Activated CD4-positive, alpha-beta T cell treated with anti-CD3 and anti-CD28 coated beads for 4 hours (primary cell): ENCODE measurements at regions not wholly inside any gene's neighbourhood (a gene's known extent, or its start where the extent isn't known, plus 50 kb on each side); places are given as distances from the start of the nearest gene placed in this dataset.
"Not testable (repeated sequence)": the region's sequence is repeated elsewhere in the genome, so short reads cannot be mapped to it uniquely, and the experiment has no call there.

Source experiments
- DNase-seq, 2 donors: peaks; one replicate each; pipeline ENCODE4 v3.0.0-alpha.2; 2020

DNA sequence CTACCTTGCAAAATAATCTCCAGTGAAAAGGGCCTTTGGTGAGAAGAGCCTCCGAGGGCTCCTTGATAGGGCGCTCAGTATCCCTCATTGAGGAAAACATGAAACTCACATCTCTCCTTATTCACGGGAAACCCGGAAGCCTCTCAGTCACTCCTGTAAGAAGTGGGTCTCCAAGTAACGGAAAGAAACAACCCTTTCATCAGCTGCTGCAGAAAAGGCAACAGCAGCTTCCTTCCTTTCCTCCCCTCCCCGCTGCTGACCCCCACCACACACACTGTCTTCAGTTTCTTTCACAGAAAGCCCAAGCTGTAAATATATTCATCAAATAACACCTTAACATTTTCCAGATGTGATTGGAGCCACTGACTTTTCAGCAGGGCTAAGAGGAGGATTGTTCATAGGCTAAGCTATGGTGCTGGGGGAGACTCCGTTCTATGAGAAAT lies 81.4 kb downstream of the C9orf152 start:
- DNase-seq: no peak

GRCh38 chr9:110126986-110127864 lies 80.7 kb downstream of the C9orf152 start:
- no peak for DNase-seq

DNA sequence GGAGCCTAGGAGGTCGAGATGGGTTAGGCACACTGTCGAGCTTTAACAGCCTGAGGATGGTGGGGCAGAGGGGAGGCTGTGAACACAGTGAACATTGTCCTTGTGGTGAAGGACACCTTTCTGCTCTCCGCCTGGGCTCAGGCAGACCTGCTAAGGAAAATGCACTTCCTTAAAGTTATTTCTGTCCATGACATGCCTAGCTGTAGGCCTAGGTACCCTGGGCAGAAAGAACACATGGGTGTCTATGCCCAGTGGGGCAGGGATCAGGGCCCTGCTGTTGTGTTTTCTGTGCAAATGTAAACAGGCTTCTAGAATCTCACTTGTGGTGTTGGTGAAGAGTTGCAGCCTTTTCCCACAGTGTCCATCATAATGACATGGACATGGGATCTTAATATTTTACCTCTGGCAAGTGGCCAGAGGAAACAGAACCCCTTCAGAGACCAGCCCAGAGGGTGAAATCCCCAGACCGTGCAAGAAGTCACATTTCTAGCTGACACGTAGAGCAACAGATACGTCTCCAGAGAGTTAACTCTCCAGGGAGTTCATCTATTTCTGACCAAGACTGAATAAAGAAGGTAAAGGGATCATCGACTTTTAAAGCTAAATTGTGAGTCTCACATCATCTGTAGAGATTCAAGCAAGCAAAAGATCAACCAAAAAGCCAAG lies 79.2 kb downstream of the C9orf152 start:
- no peak for DNase-seq

DNA sequence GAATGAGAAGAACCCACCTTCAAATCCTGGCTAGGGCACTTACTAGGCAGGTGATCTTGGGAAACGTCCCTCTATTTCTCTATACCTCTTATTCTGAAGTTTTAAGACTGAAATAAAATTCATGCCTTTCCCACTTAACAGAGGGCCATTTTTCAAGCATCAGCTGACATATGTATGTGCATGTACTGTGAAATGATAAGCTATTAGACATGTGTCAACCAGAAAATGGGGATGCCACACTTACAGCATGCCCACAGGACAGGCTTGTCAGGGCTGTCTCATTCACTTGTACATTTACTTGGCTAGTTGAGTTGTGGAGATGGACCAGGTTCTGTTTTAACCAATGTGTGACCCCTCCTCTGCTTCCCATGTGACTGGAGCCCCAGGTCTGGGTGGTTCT lies 78.5 kb downstream of the C9orf152 start:
- no peak for DNase-seq

GRCh38 chr9:110130211-110130610 lies 77.7 kb downstream of the C9orf152 start:
- no peak for DNase-seq

GRCh38 chr9:110130791-110131416 lies 77.1 kb downstream of the C9orf152 start:
- DNase-seq: no peak

- no peak for DNase-seq
These were observed 76.5 kb downstream of the C9orf152 start for GRCh38 chr9:110131499-110131898.

- DNase-seq: not testable (repeated sequence)
These were observed 75.4 kb downstream of the C9orf152 start for GRCh38 chr9:110132531-110132930.

DNA sequence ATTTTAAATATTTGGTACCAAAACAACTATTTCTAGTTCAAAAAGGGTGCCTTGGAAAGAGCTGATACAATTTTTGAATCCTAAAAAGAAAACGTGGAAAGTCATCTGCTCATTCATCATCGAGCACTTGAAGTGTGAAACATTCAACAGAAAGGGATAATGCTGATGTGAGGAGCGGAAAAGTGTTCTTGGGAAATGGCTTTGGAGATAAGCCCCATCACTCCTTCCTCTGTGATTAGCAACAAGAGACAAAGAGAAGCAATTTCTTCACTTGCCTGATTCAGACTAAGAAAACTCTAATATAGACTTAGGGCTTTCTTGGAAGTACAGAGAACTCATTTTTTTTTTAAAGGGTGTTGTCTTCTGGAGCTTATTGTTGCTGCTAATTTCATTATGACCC lies 74.9 kb downstream of the C9orf152 start:
- DNase-seq: no peak

DNA sequence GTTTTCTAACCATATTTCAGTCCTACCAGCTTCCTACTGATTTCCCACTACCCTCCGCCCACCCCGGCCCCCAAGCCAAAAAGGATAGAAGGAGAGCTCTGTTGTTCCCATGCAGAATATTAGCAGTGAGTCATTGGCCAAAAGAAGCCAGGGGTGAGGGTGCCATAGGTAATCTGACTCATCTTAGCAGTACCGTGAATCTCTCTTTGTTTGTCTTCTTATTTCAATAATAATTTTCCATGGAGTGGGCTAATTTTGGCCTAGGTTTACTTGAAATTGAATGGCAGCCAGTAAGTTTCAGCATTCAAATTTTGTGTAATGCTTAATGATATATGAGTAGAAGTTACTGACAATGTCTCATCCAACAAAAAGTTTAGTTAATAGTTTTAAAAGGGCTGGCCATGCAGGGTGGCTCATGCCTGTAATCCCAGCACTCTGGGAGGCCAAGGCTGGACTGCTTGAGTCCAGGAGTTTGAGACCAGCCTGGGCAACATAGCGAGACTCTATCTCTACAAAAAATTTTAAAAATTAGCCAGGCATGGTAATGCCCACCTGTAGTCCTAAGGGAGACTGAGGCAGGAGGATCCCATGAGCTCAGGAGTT lies 74.2 kb downstream of the C9orf152 start:
- no peak for DNase-seq

DNA sequence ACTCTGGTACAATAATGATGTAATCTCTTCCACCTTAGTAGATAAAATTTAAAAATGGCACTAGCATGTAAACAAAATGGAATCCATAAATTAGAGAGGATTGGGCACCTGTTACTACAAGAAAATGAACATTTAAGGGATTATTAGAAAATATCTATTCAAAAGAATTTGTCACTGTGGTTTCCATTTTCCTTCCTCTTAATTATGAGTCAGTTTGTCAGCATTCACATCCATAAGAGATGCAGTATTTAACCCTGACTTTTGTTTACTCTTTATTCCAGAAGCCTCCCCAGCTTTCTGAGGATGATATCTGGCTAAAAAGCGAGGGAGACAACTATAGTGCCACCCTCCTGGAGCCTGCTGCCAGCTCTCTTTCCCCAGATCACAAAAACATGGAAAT lies 72.1 kb downstream of the C9orf152 start:
- DNase-seq: no peak

- no peak for DNase-seq
These were observed 71.2 kb downstream of the C9orf152 start for GRCh38 chr9:110136802-110137201.

DNA sequence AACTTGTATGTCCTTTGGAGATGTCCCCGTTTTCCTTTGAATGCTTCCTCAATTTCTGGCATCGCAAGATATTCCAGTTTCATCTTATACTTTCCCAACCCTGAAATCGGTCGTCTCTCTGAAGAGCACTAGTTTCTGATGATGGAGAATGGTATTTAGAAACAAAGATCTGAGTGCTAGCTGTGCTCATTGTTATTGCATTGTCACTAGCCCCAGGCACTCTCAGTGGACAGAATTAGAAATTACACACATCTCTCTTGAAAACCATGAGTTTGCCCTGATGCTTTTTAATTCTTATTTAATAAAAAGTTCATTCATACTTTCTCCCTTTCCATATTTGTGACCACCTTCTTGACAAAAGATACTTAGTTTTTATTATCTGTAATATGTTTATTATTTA lies 67.7 kb downstream of the C9orf152 start:
- no peak for DNase-seq

- no peak for DNase-seq
These were observed 66.6 kb downstream of the C9orf152 start for GRCh38 chr9:110141227-110141793.

GRCh38 chr9:110142253-110142652 lies 65.7 kb downstream of the C9orf152 start:
- no peak for DNase-seq

DNA sequence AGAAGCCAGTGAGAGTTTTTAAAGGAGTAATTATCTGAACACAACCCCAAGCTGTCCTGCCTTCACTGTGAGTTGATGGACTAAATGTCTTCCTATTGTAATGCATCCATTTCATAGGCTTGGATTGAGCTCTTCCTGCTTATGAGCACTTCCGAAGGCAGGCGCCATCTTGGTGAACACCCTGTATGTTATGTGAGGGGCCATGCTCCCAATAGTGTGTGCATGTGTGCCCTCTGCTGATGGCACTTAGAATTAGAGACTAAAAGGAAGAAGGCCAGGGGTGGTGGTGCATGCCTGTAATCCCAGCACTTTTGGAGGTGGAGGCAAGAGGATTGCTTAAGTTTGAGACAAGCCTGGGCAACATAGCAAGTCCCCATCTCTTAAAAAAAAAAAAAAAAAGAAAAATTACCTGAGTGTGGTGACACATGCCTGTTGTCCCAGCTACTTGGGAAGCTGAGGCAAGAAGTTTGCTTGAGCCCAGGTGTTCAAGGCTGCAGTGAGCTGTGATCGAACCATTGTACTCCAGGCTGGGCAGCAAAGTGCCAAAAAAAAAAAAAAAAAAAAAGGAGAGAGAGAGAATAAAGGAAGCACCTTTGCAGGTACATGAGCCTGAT lies 65.0 kb downstream of the C9orf152 start:
- DNase-seq: no peak

DNA sequence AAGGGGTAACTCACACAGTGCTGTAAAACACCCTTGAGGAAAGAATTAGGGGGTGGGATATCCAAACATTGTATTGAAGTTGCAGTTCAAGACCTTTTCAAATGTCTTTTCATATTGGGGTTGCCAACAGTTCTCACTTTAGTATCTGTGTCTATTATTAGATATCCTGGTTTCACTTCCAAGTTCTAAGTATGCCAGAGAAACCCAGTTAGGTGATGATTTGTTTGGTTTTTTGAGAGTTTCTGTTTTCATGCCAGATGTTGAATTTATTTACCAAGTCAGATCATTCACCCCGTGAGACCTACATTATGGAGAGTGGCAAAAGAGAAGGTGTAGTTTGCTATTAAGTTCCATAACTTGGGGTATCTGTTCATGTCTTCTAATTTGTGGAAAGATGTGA lies 64.5 kb downstream of the C9orf152 start:
- DNase-seq: no peak

- peak in 1 of 2 donors; percentile 22 for DNase-seq
These were observed 63.9 kb downstream of the C9orf152 start for GRCh38 chr9:110143950-110144545.

DNA sequence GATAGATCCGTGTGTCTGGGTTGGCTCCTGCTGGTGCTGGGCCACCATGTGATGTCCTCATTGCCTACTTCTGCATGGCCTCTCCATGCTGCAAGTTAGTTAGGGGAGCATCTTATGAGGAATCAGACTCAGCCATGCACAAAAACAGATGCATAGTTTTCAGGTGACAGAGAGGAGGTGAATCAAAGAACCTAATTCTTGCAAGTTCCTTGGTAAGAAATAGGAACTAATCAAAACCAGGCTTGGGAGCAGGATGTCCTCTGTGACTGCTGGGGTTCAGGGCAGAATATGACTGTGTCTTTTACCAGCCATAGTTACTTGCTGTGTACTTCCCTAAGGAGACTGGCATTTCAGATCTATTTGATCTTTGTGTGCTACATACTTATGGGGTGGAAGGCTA lies 61.6 kb downstream of the C9orf152 start:
- DNase-seq: no peak

- DNase-seq: peak; percentile 4 to 25
These were observed 59.6 kb downstream of the C9orf152 start for GRCh38 chr9:110148384-110148783.

GRCh38 chr9:110148891-110149290 lies 59.1 kb downstream of the C9orf152 start:
- no peak for DNase-seq
